Activated naive CD8-positive, alpha-beta T cell (primary cell): ENCODE measurements at regions not wholly inside any gene's neighbourhood (a gene's known extent, or its start where the extent isn't known, plus 50 kb on each side); places are given as distances from the start of the nearest gene placed in this dataset.

Experiments
- H3K27ac Mint-ChIP-seq: one replicate; pipeline ENCODE4 v1.8.0; 2021; ENCODE audit warnings: mixed read lengths
- H3K27me3 Mint-ChIP-seq: one replicate; pipeline ENCODE4 v1.8.0; 2021; ENCODE audit warnings: mixed read lengths
- H3K36me3 Mint-ChIP-seq: one replicate; pipeline ENCODE4 v1.8.0; 2021; ENCODE audit warnings: mixed read lengths
- H3K4me1 Mint-ChIP-seq: one replicate; pipeline ENCODE4 v1.8.0; 2021; ENCODE audit warnings: low read depth, mixed read lengths
- H3K4me3 Mint-ChIP-seq: one replicate; pipeline ENCODE4 v1.8.0; 2021; ENCODE audit warnings: mild to moderate bottlenecking, mixed read lengths
- H3K9me3 Mint-ChIP-seq: one replicate; pipeline ENCODE4 v1.8.0; 2021; ENCODE audit warnings: low read depth, mixed read lengths

- Mint-ChIP-seq H3K27ac (no peak overlapping the region), H3K4me3 (no peak overlapping the region), H3K27me3 (no peaks in the 10 kb centered on the region), H3K9me3 (no peaks in the 10 kb centered on the region), H3K36me3 (no peaks in the 10 kb centered on the region), H3K4me1 (peaks cover 2% of the 10 kb centered on the region)
Observed at GRCh38 chrX:78384486-78384885, 57.1 kb upstream of the CYSLTR1 start.

DNA sequence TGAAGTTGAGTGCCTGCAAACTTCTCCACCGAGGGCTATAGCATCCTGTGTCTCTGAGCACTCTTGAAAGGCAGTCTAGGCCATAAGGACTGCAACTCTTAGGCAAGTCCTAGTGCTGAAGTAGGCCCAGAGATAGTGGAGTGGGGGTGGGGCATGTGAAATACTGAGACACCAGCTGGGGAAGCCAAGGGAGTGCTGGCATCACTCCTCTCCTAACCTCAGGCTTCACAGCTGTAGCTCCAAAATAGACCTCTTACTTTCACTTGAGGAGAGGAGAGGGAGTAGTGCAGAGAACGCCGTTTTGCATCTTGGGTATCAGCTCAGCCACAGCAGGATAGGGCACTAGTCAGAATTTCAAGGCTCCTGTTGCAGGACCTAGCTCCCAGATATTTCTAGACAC lies 56.2 kb upstream of the CYSLTR1 start:
- Mint-ChIP-seq H3K4me1 (peaks cover 8% of the 10 kb centered on the region), H3K9me3 (no peaks in the 10 kb centered on the region), H3K27ac (no peak overlapping the region), H3K36me3 (no peaks in the 10 kb centered on the region), H3K4me3 (no peak overlapping the region), H3K27me3 (no peaks in the 10 kb centered on the region)

- H3K27ac Mint-ChIP-seq: no peak overlapping the region
- no peaks in the 10 kb centered on the region for H3K27me3 Mint-ChIP-seq
- peaks cover 27% of the 10 kb centered on the region for H3K4me1 Mint-ChIP-seq
- H3K9me3 Mint-ChIP-seq: no peaks in the 10 kb centered on the region
- peaks cover 3% of the 10 kb centered on the region for H3K36me3 Mint-ChIP-seq
- no peak overlapping the region for H3K4me3 Mint-ChIP-seq
Observed at GRCh38 chrX:78378476-78379115, 51.2 kb upstream of the CYSLTR1 start.
